NCI-H1417 (cell line): ENCODE measurements at regions not wholly inside any gene's neighbourhood (a gene's known extent, or its start where the extent isn't known, plus 50 kb on each side); places are given as distances from the start of the nearest gene placed in this dataset.
A peak's percentile ranks its signal among the peaks of the same experiment; 100 is the strongest.

ENCODE experiments used
- DNase-seq, 3 experiments: peaks; one replicate each; lab custom pipeline; 2025; lab: John Stamatoyannopoulos, UW

DNA sequence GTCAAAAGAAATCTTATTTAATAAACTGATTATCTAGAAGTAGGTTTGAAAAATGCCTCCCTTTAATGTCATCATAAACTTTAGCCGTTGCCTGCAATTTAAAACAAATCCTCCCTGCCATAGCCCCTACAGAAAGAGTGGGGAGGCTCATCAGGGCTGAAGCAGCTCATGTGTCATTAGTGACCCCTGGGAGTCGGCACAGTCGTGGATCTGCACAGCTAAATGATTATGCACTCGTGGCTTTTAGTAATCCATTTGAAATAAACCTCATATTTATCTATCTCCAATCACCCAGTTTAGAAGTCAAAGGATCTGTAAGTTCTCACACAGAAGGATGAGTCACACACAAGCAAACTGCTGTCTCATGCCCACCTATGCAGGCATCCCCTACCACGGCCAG lies 277.3 kb downstream of the SS18 start:
- DNase-seq: no peak

DNA sequence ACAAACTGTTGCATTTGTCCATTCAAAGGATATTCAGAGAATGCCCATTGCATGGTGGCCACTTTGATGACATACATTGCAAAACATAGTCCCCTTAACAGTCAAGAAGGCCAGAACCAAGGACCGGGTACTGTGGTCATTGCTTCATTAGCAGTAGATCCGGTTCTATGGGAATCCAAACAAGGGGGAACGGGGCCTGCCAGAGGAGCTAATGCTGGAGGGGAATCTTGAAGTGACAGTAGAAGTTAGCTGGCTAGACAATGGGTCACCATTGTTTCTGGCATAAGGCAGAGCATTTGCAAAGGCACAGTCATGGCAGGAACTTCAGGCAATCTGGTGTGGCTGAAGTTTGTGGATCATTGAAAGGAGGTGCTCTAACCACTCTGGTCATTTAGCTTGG lies 279.7 kb downstream of the SS18 start:
- no peak for DNase-seq

DNA sequence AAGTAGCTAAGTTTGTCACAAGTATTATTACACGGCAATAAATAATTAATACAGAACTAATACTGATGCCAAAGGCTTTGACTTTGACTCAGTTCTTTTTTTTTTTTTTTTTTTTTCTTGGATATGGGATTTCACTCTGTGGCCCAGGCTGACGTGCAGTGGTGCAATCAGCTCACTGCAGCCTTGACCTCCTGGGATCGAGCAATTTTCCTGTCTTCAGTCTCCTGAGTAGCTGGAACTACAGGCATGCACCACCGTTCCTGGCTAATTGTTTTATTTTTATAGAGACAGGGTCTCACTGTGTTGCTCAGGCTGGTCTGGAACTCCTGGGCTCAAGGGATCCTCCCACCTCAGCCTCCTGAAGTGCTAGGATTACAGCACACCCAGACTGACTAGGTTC lies 284.5 kb downstream of the SS18 start:
- DNase-seq: no peak

DNA sequence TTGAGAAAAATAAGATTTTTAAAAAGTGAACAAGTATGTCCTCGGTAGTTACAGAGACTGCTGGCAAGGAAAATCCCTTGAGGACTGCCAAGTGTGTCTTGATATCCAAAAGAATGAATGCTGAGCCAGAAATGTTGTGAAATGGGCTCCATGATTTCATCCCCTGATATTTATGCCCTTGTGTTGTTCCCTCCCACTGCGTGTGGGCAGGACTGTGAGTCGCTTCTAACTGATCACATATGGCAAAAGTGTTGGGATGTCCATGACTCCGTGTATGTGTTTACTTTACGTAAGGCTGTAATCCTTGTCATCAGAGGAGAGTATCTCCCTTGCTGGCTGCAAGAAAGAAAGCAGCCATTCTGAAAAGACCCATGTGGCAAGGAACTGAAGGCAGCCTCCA lies 285.1 kb downstream of the SS18 start:
- no peak for DNase-seq

DNA sequence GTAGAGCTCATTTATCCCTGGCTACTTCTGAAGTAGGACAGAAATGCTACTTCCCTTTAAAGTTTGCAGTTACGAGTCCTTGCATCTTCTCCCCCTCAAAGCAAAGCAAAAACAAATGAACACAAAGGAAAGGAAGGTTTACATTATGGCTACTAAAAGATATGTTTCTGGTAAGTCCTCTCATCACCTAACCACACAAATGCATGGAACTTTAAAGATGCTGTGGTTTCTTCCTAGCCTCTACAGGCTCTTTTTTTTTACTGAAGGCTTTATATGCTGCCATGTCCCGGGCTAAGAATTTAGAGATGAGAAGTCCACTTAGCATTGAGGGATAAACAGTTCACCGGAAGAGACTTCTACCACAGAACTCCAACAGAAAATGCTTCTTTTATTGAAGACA lies 291.2 kb downstream of the SS18 start:
- no peak for DNase-seq

DNA sequence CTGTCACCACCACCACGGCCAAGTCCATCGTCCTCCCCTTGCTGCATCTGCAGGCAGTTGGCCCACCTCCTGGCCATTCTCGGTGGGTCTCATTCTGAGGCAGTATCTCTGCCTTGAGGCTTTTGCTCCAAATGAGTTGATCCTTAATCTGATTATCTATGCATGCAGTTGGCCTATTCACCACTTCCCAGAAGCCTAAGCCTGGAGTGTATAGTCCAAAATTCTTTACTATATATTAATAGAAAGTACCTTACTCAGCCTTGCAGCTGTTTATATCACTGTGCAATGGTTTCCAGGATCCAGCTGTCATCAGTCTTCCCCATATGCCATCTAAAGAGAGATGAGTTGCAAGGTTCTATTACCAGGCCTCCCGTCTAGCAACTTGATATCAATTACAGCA lies 292.4 kb downstream of the SS18 start:
- no peak for DNase-seq

DNA sequence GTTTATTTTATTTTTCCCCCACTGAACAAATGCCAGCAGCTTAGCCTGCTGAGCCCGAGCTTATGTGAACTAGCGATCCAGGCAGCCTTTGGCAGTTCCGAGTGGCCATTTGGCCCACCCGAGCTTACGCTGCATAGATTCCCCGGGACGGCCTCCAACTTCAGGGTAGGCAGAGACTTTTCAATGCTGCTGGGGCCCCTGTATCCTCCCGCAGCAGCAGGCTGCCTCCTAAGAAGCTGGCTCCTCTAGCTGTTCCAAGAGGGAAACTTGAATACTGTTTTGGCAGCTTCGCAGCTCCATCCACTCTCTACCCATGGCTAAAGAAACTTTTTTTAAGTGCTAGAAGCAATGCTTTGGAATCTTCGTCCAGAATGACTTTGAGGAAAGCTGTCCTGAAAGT lies 295.2 kb downstream of the SS18 start:
- DNase-seq: no peak

DNA sequence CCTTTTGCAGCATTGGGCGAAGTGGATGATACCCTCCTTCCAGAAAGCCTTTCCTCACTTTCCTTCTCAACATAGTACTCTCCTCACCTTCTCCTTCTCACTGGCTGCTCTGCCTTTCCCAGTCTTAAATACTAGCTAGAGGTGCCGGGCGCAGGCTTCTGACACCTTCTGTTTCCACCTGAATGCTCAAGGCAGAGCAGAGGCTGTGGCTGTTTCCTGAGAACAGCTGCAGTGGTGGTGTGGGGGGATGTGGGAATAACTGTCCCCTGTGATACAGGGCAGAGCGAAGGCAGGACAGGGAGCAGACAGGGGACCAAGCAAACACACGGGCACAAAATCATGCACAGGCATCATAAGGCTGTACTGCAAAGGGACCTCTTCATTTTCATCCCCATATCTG lies 303.1 kb downstream of the SS18 start:
- no peak for DNase-seq

DNA sequence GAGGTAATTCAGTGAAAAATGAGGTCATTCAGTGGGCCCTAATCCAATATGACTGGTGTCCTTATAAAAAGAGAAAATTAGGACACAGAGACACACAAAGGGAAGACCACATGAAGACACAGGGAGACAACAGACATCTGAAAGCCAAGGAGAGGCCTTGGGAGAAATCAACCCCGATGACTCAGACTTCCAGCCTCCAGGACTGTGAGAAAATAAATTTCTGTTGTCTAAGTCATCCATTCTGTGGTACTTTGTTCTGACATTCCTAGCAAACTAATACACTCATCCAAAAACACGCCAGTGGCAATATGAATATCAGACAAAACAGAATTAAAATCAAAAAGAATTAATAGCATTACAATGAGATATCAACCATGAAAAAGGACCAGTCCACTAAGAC lies 303.7 kb downstream of the SS18 start:
- no peak for DNase-seq

DNA sequence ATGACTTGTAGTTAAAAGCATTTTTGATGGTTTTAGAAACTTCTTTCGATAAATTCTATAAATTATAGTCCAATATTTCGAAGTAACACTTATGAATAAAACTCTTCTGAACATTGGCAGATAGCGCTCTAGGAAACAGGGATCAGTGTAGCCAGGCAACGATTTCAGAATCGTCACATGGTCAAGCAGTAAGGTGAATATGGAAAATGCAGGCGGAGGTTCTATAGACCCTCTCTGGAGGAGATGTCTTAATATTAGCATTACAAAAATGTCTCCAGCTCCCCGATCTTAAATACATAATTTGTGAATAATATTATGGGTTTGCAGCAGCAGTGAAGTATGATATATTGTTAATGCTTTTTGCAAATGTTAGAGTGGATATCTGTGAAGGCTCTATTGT lies 310.3 kb downstream of the SS18 start:
- no peak for DNase-seq

DNA sequence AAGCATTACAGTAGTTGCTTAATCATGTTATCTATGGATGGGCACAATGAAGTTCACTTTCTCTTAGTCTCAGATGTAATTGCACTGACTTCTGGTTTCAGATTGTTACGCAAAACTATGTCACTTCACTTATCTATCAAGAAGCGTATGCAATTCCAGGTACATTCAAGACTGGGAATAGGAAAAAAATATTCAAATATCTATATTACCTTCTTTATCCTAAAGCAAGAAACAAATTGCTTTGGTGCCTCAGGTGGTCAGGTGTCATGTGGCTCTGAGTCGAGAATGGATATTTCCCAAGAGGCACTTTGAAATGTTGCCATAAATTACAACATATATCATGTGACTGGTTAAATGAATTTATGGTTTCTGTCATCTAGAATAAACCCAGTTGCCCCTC lies 318.6 kb downstream of the SS18 start:
- no peak for DNase-seq

DNA sequence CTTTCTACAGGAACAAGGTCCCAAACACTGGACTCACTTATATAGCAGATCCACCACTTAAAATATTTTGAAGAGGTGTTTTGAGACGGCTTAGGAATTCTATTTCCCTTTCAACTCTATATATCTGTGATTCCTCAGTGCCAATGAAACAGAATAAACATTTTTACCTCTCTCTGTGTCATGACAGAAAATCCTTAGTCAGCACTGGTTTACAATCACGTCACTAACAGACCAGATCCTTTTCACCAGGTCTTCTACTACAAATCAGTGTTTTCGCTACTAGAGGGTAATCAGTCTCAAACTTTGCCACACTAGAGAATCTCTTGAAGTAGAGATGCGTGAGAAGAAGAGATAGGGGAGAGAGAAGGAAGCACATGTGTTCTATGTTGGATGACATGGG lies 325.6 kb downstream of the SS18 start:
- DNase-seq: no peak

DNA sequence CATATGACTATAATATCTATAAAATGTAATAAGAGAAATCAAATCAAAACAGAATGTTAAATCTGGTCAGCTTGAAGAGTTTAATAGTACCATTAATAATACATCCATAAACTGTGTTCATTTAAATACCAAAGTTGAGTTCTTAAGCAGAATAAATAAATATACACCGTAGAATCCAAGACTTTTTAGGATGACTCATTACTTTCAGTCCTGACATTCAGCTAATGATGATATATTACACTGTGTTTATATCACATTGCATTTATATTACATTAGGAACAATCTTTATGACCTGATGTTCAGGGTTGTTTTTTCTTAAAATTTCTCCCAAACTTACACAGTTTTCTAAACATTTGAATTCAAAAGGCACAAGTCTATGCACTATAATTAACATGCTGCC lies 331.3 kb downstream of the SS18 start:
- no peak for DNase-seq

DNA sequence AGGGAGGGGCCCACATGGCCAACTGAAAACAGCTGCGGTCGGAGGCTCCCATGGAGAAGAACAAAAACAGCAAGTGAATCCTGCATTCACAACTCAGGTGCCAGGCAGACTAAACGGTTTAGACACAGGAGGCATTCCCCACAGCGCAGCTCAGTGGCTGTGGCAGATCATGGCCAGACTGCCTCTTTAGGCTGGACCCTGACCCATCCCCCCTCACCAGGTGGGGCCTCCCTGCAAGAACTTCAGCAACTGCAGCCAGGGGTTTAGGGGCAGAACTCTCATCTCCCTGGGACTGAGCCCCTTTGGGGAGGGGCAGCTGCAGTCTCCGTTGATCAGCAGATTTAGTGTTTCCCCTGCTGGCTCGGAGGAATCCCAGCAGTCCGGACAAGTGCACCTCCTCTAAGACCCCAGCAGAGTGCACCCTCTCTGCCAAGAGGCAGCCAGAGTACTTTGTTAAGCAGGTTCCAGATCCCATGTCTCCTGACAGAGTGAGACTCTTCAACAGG lies 346.7 kb downstream of the SS18 start:
- no peak for DNase-seq

DNA sequence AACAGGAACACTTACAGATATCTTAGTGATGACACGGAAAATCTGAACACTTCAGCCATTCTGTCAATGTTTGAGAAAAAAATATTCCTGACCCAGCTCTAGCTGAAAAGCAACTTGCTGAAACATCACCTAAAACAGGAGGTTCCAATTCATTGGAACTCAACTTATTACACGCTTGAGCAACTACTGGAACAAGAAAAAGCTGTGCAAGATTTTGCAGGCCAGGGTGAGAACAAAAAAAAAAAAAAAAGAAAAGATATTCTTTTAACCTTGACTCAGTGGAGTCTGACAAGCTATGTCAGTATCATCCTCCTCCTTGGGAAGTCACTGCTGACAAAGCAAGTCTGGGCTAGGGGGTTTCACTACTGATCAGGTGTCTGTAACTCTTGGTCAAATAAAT lies 351.0 kb downstream of the SS18 start:
- DNase-seq: no peak

DNA sequence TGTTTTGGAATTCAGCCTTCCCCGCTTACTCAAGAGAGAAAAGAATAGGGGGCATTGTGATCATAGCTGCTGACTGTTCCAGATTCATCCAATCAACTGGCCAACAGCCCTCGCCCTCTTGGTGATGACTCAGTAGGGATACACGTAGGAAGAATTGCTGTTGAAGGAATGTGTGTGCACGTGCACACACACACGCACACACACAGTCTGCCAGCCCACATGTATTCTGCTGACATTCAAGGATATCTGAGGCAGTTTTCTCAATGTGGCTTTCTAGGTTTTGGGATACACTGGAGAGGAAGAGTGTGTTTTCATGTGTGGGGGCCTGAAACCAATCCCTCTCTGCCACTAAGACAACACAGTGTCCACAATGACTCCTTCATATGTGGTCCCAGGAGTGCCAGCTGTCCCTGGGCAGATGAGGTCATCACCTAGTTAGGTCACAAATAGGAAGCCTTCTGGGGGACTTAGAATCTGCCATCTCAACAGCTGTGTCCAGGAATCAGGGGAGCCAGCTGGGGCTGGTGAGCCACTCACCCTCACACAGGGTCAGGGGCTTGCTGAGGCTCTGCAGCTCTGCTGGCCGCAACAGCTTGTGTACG lies 352.6 kb downstream of the SS18 start:
- no peak for DNase-seq

DNA sequence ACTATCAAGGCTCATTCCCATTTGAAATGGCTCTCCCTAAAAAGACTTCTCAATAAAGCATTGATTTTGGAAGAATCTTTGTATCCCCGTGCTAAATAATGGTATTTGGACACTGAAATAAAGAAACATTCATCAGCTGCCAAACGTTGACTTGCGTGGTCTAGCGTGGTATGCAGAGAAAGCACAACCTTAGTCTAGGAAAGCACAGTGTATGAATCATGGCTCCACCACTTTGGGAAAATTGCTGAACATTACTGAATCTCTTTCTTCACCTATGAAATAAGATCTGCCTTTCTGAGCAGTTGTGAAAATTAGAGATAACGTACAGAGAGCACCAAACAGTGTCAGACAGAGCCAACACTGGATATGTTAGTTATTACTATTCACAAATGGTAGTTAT lies 353.9 kb downstream of the SS18 start:
- DNase-seq: no peak

DNA sequence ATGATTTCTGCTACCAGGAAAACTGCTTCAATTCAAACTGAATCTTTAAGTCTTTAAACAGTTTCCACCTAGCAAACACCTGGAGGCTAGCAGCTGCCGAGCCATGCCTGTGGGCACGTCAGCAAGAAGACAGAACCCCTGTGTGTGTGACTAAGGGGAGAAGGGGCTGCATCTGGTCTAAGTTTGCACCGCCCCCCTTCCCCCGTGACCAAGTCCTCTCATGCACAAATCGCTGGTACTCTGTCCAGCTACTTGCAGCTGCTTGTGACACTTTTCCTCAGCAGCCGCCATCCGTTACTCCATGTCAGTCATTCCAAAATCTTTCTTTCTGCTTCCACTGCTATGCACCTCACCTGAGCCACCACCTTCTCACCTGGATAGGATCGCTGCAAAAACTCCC lies 355.0 kb downstream of the SS18 start:
- peak in 1 of 3 experiments; percentile 41 for DNase-seq

DNA sequence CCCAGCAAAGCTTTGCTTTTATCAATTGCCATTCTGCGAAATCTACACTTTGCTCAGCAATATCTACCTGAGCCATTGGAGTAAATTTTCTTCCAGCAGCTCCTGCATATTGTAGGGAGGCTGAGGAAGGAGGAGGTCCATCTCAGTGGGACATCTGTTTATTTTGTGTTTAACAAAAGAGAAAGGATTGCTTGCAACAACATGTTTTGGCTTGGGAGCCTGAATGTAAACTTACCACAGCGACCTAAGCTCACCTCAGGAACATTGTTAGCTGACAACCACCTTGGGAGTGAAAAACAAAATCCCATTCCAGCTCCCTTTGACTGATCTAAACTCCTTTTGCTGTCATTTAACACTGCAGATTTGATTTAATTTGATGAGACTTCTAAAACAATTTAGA lies 356.1 kb downstream of the SS18 start:
- peak in 2 of 3 experiments; percentile 38 to 78 for DNase-seq

DNA sequence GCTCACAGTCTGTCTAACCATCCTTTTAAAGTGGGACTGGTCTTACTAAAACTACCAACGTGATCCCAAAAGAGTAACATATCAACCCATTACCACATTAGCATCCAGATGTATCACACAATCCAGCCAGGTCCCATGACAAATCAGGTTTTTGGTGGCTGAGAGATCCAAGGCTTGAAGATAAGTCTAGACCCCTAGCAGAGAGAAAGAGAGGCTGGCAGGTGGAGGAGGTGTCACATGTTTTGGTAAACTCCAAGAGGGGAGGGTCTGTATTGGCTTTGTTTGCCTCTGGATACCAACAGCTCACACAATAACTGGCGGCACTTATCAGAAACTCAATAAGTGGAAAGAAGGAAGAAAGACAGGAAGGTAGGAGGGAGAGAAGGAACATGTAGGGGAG lies 357.6 kb downstream of the SS18 start:
- no peak for DNase-seq

DNA sequence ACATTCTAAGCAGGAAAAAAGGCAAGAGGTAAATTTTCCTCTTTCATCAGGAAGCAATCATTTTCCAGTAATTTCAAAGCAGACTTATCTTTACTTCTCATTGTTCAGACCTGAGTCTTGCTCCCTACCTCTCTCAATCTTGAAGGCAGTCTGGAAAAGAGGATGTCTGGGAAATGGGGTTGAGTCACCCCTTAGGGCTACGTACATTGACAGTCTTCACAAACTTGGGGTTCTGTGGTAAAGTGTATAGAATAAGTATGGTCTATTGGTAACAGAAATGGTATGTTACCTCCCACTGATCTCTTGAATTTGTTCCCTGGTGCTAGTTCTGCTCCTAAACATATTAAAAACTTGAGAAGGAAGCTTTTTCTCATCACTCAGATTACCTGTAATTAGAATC lies 361.3 kb downstream of the SS18 start:
- DNase-seq: no peak

DNA sequence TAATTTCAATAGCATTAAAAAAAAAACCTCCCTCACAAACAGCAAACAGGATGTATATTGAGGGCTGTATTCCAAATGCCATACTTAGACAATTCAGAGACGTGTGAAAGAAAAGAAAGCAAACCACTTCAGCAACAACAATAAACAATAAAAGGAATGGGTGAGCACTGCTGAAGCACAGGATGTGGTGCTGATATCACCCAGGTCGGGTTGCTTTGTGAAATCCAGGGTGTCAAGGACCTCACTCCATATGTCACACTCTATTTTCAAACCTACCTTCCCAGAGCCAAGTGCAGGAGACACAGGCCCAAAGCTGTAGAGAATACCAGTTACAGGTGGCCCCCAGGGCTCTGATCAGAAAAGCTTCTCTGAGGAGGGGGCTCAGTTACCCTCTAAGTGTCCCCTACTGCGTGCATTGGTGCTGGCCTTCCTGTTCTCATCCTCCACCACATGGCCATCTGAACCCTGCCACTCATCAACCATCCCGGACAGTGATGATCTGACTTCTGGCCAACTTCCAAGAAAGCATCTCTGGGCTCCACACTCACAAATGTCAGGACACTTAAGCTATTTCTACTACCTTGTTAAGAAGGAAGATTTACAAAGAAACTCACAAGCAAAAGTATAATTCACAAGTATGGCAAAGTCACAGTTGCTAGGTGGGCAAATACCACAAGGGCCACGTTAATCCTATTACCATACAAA lies 363.0 kb downstream of the SS18 start:
- DNase-seq: peak in 1 of 3 experiments; percentile 36

DNA sequence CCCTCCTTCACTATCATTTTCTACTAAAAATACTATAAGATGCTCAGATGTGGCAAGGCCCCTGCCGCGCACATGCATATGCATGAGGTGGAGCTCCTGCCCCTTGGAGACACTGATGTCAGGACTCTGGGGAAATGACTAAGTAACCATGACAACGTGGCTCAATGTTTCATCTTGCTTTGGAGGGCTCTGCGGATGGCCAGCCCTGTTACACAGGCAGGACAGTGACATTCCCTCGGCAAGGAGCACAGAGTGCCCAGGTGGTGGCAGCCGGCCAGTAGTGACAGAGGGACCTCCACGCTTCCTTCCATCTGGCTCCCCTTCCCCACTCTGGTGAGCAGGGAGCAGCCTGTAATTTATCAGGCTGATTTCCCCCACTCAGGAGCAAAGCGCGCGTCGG lies 364.1 kb downstream of the SS18 start:
- DNase-seq: peak in 2 of 3 experiments; percentile 8 to 50

DNA sequence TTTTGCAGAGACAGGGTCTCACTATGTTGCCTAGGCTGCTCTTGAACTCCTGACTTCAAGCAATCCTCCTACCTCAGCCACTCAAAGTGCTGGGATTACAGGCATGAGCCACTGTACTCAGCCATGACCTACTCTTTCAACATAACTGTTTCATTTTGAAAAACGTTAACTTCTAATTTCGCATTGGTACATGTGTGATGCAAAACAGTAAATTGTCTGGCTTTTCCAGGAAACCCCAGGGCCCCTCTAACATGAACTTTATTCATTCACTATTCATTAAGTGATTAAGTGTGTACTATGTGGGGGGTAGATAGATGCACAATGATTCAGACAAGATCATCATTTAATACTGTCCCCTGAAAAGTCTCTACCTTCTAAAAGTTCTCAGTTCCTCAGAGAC lies 364.9 kb downstream of the SS18 start:
- no peak for DNase-seq
